ENCODE measurements at regions not wholly inside any gene's neighbourhood (a gene's known extent, or its start where the extent isn't known, plus 50 kb on each side); places are given as distances from the start of the nearest gene placed in this dataset.

DNA sequence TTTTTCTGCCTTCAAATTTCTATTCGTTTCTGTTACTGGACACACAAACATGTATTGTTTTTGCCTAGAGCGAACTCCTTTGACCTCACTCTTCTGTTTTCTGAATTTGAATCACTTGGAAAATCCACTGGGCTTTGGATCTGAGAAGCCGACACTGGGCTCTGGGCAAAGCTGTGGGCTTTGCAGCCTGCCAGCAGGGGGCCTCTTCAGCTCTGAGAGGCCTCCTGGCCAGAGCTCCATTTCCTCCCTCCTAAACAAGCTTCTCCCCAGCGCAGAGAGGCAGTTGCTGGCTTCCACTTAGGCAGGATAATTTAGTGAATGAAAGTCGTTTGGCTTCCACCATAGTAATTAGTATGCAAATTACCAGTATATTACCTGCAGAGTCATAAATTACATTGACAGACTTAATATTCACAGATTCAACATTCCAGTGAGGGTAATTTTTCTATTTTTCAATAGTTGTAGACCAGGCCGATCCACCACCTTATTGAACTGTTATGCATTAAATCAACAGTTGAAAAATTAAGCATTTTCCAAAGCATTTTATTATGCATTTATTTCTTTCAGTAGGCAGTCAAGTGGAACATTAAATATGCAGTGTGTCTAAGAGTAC is 104.0 kb upstream of the ZNF366 start:
- Histone ChIP-seq H3K9me3 (no peaks in the 10 kb centered on the region), H3K4me1 (peaks cover 5% of the 10 kb centered on the region), H3K27ac (no peak overlapping the region), H3K36me3 (no peaks in the 10 kb centered on the region), H3K27me3 (no peaks in the 10 kb centered on the region), H3K4me3 (no peak overlapping the region)
- DNase-seq (ENCODE audit: low spot score in 2 of 2), result peak in 1 of 2 donors; percentile 73
- TF ChIP-seq, protein P1, sequence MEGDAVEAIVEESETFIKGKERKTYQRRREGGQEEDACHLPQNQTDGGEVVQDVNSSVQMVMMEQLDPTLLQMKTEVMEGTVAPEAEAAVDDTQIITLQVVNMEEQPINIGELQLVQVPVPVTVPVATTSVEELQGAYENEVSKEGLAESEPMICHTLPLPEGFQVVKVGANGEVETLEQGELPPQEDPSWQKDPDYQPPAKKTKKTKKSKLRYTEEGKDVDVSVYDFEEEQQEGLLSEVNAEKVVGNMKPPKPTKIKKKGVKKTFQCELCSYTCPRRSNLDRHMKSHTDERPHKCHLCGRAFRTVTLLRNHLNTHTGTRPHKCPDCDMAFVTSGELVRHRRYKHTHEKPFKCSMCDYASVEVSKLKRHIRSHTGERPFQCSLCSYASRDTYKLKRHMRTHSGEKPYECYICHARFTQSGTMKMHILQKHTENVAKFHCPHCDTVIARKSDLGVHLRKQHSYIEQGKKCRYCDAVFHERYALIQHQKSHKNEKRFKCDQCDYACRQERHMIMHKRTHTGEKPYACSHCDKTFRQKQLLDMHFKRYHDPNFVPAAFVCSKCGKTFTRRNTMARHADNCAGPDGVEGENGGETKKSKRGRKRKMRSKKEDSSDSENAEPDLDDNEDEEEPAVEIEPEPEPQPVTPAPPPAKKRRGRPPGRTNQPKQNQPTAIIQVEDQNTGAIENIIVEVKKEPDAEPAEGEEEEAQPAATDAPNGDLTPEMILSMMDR (IDR thresholded peaks at IDR 0.05), result peak; percentile 86 to 93
- TF ChIP-seq POLR2AphosphoS5 (IDR thresholded peaks at IDR 0.05), result no peak
- no peak for TF ChIP-seq EP300 (IDR thresholded peaks at IDR 0.05)
- 24% methylated on average over 6 of the region's 6 CpGs for WGBS

DNA sequence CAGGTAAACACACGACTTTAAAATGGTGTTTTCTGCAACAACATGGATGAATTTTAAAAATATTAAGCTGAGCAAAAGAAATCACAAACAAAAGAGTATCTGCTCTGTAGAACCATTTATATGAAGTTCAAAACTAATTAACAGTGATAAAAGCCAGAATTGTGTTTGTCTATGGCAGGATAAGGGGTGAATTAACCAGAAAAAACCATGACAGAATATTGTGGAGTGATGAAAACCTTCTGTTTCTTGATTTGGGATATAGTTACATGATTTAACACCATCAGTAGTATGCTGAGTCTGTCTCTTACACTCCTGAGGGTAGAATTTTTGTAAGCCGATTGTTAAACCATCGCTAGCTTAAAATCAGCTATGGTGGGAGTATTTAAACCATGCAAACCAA is 101.7 kb upstream of the ZNF366 start:
- TF ChIP-seq POLR2AphosphoS5 (IDR thresholded peaks at IDR 0.05) (no peak), EP300 (IDR thresholded peaks at IDR 0.05) (no peak), POLR2A (IDR thresholded peaks at IDR 0.05) (no peak)
- TF ChIP-seq, protein P1 (IDR thresholded peaks at IDR 0.05), result no peak
- 82% methylated on average over 3 of the region's 3 CpGs for WGBS

DNA sequence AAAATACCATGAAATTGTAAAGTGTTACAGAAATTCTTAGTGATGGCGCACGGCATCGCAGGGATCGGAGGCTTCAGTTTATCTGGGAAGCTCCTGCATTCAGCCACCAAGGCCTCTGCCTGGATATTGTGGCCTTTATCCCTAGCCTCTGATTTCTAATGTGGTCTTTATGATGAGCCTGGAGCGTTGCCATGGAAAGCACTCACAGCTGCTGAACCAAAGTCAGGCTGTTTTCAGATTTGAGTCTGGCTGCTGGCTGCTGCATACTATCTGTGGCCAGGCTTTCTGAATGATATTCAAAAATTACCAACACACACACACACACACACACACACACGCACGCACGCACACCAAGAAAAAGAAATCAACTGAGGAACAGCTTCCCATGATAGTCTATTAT is 101.1 kb upstream of the ZNF366 start:
- DNase-seq (ENCODE audit: low spot score in 2 of 2), result no peak

More for the DNA sequence above, 101.7 kb upstream of the ZNF366 start:
- no peaks in the 10 kb centered on the region for H3K9me3 ChIP-seq
- no peak overlapping the region for H3K27ac ChIP-seq
- H3K4me1 ChIP-seq, result peaks cover 7% of the 10 kb centered on the region
- H3K36me3 ChIP-seq, result no peaks in the 10 kb centered on the region
- H3K4me3 ChIP-seq, result no peak overlapping the region
- no peaks in the 10 kb centered on the region for H3K27me3 ChIP-seq
- no peak for DNase-seq (ENCODE audit: low spot score in 2 of 2)

DNA sequence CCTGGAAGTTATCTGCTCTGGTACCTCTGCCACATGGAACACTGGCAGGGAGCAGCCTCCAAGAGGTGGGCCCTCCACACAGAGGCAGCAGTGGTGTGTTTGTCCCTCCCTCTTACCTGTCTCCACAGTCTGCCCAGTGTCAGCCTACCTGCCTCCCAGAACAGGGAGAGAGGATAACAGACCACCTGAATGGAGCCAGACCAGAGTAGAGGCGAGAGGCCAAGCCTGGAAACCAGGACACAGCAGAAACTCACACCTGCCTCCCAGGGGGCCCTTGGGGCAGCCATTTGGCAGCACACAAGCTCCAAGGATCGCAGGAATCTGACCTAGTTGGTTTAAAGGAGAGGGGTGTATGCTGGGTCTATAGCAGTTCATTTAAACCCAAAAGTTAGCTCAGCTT is 100.2 kb upstream of the ZNF366 start:
- Histone ChIP-seq H3K4me3 (no peak overlapping the region), H3K36me3 (no peaks in the 10 kb centered on the region), H3K4me1 (peaks cover 7% of the 10 kb centered on the region), H3K27ac (no peak overlapping the region), H3K27me3 (no peaks in the 10 kb centered on the region), H3K9me3 (no peaks in the 10 kb centered on the region)
- DNase-seq (ENCODE audit: low spot score in 2 of 2), result no peak
- 75% methylated on average over 2 of the region's 2 CpGs for WGBS
- TF ChIP-seq POLR2AphosphoS5 (IDR thresholded peaks at IDR 0.05) (no peak), EP300 (IDR thresholded peaks at IDR 0.05) (no peak), POLR2A (IDR thresholded peaks at IDR 0.05) (no peak)
- TF ChIP-seq, protein P1 (IDR thresholded peaks at IDR 0.05), result no peak

More for the DNA sequence above, 101.1 kb upstream of the ZNF366 start:
- Histone ChIP-seq H3K9me3 (no peaks in the 10 kb centered on the region), H3K27me3 (no peaks in the 10 kb centered on the region), H3K4me1 (peaks cover 7% of the 10 kb centered on the region), H3K27ac (no peak overlapping the region), H3K4me3 (no peak overlapping the region), H3K36me3 (no peaks in the 10 kb centered on the region)
- 77% methylated on average over 8 of the region's 8 CpGs for WGBS
- no peak for TF ChIP-seq POLR2AphosphoS5 (IDR thresholded peaks at IDR 0.05)
- TF ChIP-seq, protein P1 (IDR thresholded peaks at IDR 0.05), result no peak

DNA sequence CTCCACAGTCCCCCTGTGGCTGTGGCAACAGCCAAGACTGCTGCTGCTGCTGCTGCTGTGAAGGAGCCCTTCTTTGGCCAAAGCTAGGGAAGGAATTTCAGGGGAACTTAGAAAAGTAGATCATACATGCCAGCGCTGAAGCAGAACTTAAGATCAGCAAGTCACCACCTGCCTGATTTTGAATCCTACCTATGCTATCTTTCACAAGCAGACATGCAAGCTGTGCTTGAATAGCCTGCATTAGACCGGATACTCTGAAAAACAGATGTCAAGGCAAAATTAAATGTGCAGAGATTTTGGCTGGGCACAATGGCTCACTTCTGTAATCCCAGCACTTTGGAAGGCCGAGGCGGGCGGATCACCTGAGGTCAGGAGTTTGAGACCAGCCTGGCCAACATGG is 99.3 kb upstream of the ZNF366 start:
- no peaks in the 10 kb centered on the region for H3K27me3 ChIP-seq
- 60% methylated on average over 5 of the region's 5 CpGs for WGBS
- DNase-seq (ENCODE audit: low spot score in 2 of 2), result no peak
- no peaks in the 10 kb centered on the region for H3K9me3 ChIP-seq
- no peak for TF ChIP-seq POLR2AphosphoS5 (IDR thresholded peaks at IDR 0.05)
- no peak for TF ChIP-seq EP300 (IDR thresholded peaks at IDR 0.05)
- TF ChIP-seq, protein P1 (IDR thresholded peaks at IDR 0.05), result no peak
- TF ChIP-seq POLR2A (IDR thresholded peaks at IDR 0.05), result no peak
- no peaks in the 10 kb centered on the region for H3K36me3 ChIP-seq
- no peak overlapping the region for H3K27ac ChIP-seq
- H3K4me1 ChIP-seq, result peaks cover 7% of the 10 kb centered on the region
- H3K4me3 ChIP-seq, result no peak overlapping the region

All from suprapubic skin (tissue), 4 donors.